Astrocyte (in vitro differentiated cells and primary cell): ENCODE measurements at regions not wholly inside any gene's neighbourhood (a gene's known extent, or its start where the extent isn't known, plus 50 kb on each side); places are given as distances from the start of the nearest gene placed in this dataset.

Source experiments
- DNase-seq: peaks from one replicate; pipeline ENCODE4 v3.0.0-alpha.2; 2010; ENCODE audit warnings: low read depth
- FAIRE-seq: peaks from 2 replicates; lab custom pipeline; 2011; peaks lifted over from hg19 to GRCh38; lab: Jason Lieb, UNC
- H2AFZ ChIP-seq: 2 replicates; pipeline ENCODE4 v1.6.0; 2012; ENCODE audit warnings: low read depth, low read length, inconsistent platforms
- H3K27ac ChIP-seq: 2 replicates; pipeline ENCODE4 v1.5.1; 2011; ENCODE audit warnings: low read depth, low read length, inconsistent platforms
- H3K27me3 ChIP-seq: 2 replicates; pipeline ENCODE4 v1.6.0; 2011; ENCODE audit warnings: low read length, inconsistent platforms; ENCODE audit not compliant: insufficient read depth
- H3K36me3 ChIP-seq: 2 replicates; pipeline ENCODE4 v1.5.1; 2011; ENCODE audit warnings: low read length, inconsistent platforms; ENCODE audit not compliant: insufficient read depth
- H3K4me1 ChIP-seq: 2 replicates; pipeline ENCODE4 v1.5.1; 2011; ENCODE audit warnings: low read length, inconsistent platforms; ENCODE audit not compliant: insufficient read depth
- H3K4me2 ChIP-seq: 2 replicates; pipeline ENCODE4 v1.6.0; 2012; ENCODE audit warnings: low read length, inconsistent platforms
- H3K4me3 ChIP-seq: 2 replicates; pipeline ENCODE4 v1.5.1; 2011; ENCODE audit warnings: low read depth, mild to moderate bottlenecking, low read length, inconsistent platforms; ENCODE audit not compliant: insufficient read depth
- H3K79me2 ChIP-seq: 2 replicates; pipeline ENCODE4 v1.6.0; 2012; ENCODE audit warnings: mild to moderate bottlenecking, low read length, inconsistent platforms; ENCODE audit not compliant: insufficient read depth
- H3K9ac ChIP-seq: 2 replicates; pipeline ENCODE4 v1.6.0; 2012; ENCODE audit warnings: mild to moderate bottlenecking, low read length, inconsistent platforms
- H3K9me3 ChIP-seq: 2 replicates; pipeline ENCODE4 v1.5.1; 2012; ENCODE audit warnings: low read depth, mild to moderate bottlenecking, low read length, inconsistent platforms; ENCODE audit not compliant: insufficient read depth
- H4K20me1 ChIP-seq: 2 replicates; pipeline ENCODE4 v1.6.0; 2012; ENCODE audit warnings: low read length, inconsistent platforms; ENCODE audit not compliant: insufficient read depth
- H3K27ac Mint-ChIP-seq: one replicate; pipeline ENCODE4 v1.8.0; 2021; ENCODE audit warnings: mild to moderate bottlenecking, mixed read lengths; ENCODE audit not compliant: unreplicated experiment
- H3K27me3 Mint-ChIP-seq: one replicate; pipeline ENCODE4 v1.8.0; 2021; ENCODE audit warnings: low read depth, mixed read lengths; ENCODE audit not compliant: unreplicated experiment
- H3K36me3 Mint-ChIP-seq: one replicate; pipeline ENCODE4 v1.8.0; 2021; ENCODE audit warnings: low read depth, mixed read lengths; ENCODE audit not compliant: unreplicated experiment
- H3K4me1 Mint-ChIP-seq: one replicate; pipeline ENCODE4 v1.8.0; 2021; ENCODE audit warnings: low read depth, mixed read lengths; ENCODE audit not compliant: unreplicated experiment
- H3K4me3 Mint-ChIP-seq: one replicate; pipeline ENCODE4 v1.8.0; 2021; ENCODE audit warnings: mild to moderate bottlenecking, moderate library complexity, mixed read lengths; ENCODE audit not compliant: unreplicated experiment
- H3K9me3 Mint-ChIP-seq: one replicate; pipeline ENCODE4 v1.8.0; 2021; ENCODE audit warnings: mild to moderate bottlenecking, mixed read lengths; ENCODE audit not compliant: unreplicated experiment
- EZH2 ChIP-seq: IDR thresholded peaks from 2 replicates; pipeline ENCODE4 v1.6.1; 2012; ENCODE audit warnings: mild to moderate bottlenecking, low read length, inconsistent platforms; ENCODE audit not compliant: insufficient read depth
- TF ChIP-seq, protein P1 (sequence below): IDR thresholded peaks from 2 replicates; pipeline ENCODE4 v1.5.1; 2011; ENCODE audit warnings: low read depth, mild to moderate bottlenecking, inconsistent platforms, low read length, moderate library complexity; ENCODE audit not compliant: insufficient read depth

DNA sequence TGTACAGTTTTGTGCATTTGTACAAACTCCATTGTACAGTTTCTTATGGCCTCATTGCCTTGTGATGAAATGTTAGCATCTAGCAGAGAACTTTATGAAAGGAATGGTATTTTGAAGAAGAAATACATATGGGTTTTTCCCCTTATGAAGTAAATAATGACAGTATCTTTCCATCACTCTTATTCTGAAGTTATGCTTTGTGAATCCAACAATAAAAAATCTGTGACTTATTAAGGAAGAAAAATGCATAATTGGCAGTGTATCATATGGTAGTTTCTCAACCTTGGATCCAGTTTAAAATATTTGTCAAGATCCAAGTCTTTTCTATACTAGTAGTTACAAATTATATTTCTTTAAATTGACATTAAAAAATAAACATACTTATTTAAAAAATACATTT is 859.1 kb upstream of the FLRT2 start:
- TF ChIP-seq, protein P1, sequence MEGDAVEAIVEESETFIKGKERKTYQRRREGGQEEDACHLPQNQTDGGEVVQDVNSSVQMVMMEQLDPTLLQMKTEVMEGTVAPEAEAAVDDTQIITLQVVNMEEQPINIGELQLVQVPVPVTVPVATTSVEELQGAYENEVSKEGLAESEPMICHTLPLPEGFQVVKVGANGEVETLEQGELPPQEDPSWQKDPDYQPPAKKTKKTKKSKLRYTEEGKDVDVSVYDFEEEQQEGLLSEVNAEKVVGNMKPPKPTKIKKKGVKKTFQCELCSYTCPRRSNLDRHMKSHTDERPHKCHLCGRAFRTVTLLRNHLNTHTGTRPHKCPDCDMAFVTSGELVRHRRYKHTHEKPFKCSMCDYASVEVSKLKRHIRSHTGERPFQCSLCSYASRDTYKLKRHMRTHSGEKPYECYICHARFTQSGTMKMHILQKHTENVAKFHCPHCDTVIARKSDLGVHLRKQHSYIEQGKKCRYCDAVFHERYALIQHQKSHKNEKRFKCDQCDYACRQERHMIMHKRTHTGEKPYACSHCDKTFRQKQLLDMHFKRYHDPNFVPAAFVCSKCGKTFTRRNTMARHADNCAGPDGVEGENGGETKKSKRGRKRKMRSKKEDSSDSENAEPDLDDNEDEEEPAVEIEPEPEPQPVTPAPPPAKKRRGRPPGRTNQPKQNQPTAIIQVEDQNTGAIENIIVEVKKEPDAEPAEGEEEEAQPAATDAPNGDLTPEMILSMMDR, result no peak
- no peak for TF ChIP-seq EZH2
- H4K20me1 ChIP-seq, result no peaks in the 10 kb centered on the region
- H3K27ac Mint-ChIP-seq, result no peak overlapping the region
- no peak overlapping the region for H3K9ac ChIP-seq
- no peaks in the 10 kb centered on the region for H3K79me2 ChIP-seq
- H3K36me3 Mint-ChIP-seq, result no peaks in the 10 kb centered on the region
- no peaks in the 10 kb centered on the region for H3K4me1 ChIP-seq
- H3K4me1 Mint-ChIP-seq, result peaks cover 3% of the 10 kb centered on the region
- H3K9me3 ChIP-seq, result no peaks in the 10 kb centered on the region
- FAIRE-seq (no peak), DNase-seq (no peak)
- H3K27me3 ChIP-seq, result no peaks in the 10 kb centered on the region
- no peak overlapping the region for H3K27ac ChIP-seq
- H3K9me3 Mint-ChIP-seq, result no peaks in the 10 kb centered on the region
- H3K36me3 ChIP-seq, result no peaks in the 10 kb centered on the region
- no peak overlapping the region for H3K4me2 ChIP-seq
- H3K4me3 ChIP-seq, result no peak overlapping the region
- H3K4me3 Mint-ChIP-seq, result no peak overlapping the region
- no peaks in the 10 kb centered on the region for H3K27me3 Mint-ChIP-seq
- no peak overlapping the region for H2AFZ ChIP-seq

DNA sequence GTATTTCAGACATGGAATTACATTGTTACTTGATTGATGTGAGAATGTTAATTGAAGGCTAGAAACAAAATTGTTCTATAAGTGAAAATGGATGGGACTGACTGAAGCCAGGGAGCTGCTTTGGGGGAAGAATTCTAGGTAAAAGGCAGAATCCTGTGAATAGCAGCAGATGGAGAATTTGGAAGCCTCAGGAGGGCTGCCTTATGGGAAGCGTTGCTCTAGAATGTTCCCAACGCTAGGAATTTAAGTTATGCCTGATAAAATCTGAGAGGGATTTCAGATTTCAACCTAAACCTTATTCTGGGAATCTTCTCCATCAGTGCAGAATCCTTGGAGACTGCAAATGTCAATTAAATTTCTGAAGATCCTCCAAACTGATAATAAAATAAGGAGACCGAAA is 858.2 kb upstream of the FLRT2 start:
- no peak for TF ChIP-seq EZH2
- TF ChIP-seq, protein P1, result no peak
- peaks cover 3% of the 10 kb centered on the region for H3K4me1 Mint-ChIP-seq
- H3K36me3 Mint-ChIP-seq, result no peaks in the 10 kb centered on the region

DNA sequence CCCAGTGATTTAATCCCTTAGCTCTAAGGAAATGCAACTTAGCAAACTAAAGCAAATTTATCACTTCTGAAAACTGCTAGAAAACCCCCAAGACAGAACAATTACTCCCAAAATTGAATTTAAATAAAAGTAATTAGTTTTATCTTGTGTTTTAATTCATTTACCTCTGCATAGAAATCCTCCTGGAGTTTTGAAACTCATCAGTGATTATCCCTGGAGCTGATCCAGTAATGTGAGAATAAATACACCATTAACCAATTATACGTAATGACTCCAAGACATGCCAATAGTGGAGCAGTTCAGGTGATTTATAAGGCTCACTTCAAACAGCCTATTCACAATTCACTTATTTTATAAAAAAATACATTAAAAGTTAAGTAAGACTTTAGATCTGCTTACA is 855.3 kb upstream of the FLRT2 start:
- Mint-ChIP-seq H3K9me3 (no peaks in the 10 kb centered on the region), H3K36me3 (no peaks in the 10 kb centered on the region), H3K27me3 (no peaks in the 10 kb centered on the region), H3K27ac (no peak overlapping the region), H3K4me3 (no peak overlapping the region), H3K4me1 (peaks cover 3% of the 10 kb centered on the region)
- Histone ChIP-seq H3K9ac (no peak overlapping the region), H3K4me3 (no peak overlapping the region), H4K20me1 (no peaks in the 10 kb centered on the region), H2AFZ (no peak overlapping the region), H3K27me3 (no peaks in the 10 kb centered on the region), H3K27ac (no peak overlapping the region), H3K9me3 (no peaks in the 10 kb centered on the region), H3K4me1 (no peaks in the 10 kb centered on the region), H3K36me3 (no peaks in the 10 kb centered on the region), H3K4me2 (no peak overlapping the region), H3K79me2 (no peaks in the 10 kb centered on the region)
- DNase-seq, result no peak
- no peak for FAIRE-seq
- TF ChIP-seq, protein P1, result no peak
- no peak for TF ChIP-seq EZH2

More for the DNA sequence above, 858.2 kb upstream of the FLRT2 start:
- Mint-ChIP-seq H3K27ac (no peak overlapping the region), H3K4me3 (no peak overlapping the region), H3K9me3 (no peaks in the 10 kb centered on the region), H3K27me3 (no peaks in the 10 kb centered on the region)
- FAIRE-seq (no peak), DNase-seq (no peak)
- no peaks in the 10 kb centered on the region for H3K9me3 ChIP-seq
- no peaks in the 10 kb centered on the region for H3K79me2 ChIP-seq
- H3K4me3 ChIP-seq, result no peak overlapping the region
- H3K27ac ChIP-seq, result no peak overlapping the region
- H3K4me2 ChIP-seq, result no peak overlapping the region
- H3K27me3 ChIP-seq, result no peaks in the 10 kb centered on the region
- no peaks in the 10 kb centered on the region for H4K20me1 ChIP-seq
- no peaks in the 10 kb centered on the region for H3K4me1 ChIP-seq
- H3K9ac ChIP-seq, result no peak overlapping the region
- H3K36me3 ChIP-seq, result no peaks in the 10 kb centered on the region
- no peak overlapping the region for H2AFZ ChIP-seq
